ENCODE measurements at regions not wholly inside any gene's neighbourhood (a gene's known extent, or its start where the extent isn't known, plus 50 kb on each side); places are given as distances from the start of the nearest gene placed in this dataset.

DNA sequence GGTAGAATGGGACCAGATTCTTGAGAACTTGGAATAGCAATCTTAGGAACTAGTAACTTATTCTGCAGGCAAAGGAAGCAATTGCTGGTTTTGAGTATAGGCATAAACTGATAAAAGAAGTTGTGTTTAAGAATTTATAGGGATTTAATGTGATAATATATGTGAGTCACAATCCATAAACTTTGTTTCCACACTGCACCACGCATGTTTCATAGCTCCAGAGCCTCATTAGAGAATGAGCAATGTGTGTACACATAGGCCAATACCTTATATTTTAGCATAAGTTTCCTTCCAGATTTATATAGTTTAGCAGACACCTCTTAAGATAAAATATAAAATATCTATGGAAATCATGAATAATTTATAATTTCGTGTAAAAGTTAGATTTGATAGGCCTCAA, 175.5 kb upstream of the SEMA3A start:
- TF ChIP-seq, protein P1, sequence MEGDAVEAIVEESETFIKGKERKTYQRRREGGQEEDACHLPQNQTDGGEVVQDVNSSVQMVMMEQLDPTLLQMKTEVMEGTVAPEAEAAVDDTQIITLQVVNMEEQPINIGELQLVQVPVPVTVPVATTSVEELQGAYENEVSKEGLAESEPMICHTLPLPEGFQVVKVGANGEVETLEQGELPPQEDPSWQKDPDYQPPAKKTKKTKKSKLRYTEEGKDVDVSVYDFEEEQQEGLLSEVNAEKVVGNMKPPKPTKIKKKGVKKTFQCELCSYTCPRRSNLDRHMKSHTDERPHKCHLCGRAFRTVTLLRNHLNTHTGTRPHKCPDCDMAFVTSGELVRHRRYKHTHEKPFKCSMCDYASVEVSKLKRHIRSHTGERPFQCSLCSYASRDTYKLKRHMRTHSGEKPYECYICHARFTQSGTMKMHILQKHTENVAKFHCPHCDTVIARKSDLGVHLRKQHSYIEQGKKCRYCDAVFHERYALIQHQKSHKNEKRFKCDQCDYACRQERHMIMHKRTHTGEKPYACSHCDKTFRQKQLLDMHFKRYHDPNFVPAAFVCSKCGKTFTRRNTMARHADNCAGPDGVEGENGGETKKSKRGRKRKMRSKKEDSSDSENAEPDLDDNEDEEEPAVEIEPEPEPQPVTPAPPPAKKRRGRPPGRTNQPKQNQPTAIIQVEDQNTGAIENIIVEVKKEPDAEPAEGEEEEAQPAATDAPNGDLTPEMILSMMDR (IDR thresholded peaks at IDR 0.05) = no peak
- TF ChIP-seq EZH2 (IDR thresholded peaks at IDR 0.05) (no peak), EZH2phosphoT487 (IDR thresholded peaks at IDR 0.05) (no peak)

Measured in neural progenitor cell (in vitro differentiated cells).